GM19351 (cell line): ENCODE measurements at regions not wholly inside any gene's neighbourhood (a gene's known extent, or its start where the extent isn't known, plus 50 kb on each side); places are given as distances from the start of the nearest gene placed in this dataset.

Source experiments
- ATAC-seq: cut with Tn5 transposase; IDR thresholded peaks from one replicate; pipeline ENCODE4 v1.9.1; 2021; ENCODE audit warnings: mild to moderate bottlenecking, moderate library complexity; ENCODE audit not compliant: unreplicated experiment

DNA sequence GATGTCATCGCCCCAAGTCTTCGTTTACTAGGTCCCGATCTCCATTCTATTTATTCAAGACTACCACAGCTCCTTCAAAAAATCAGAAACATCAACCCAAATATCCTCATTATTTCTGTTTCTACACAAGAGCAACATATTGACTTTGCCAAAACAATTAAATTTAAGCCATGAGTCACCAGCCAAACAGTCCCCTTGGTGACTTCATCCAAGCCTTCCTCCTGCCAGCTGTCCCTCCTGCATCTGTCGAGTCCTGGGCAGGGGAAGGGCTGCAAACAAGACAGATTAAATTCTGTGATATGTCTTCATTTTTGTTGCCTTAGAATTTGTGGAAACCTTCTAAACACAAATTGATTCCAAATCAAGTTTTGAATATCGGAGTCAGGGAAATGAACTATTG is 110.3 kb downstream of the SP3 start:
- no peak for ATAC-seq

DNA sequence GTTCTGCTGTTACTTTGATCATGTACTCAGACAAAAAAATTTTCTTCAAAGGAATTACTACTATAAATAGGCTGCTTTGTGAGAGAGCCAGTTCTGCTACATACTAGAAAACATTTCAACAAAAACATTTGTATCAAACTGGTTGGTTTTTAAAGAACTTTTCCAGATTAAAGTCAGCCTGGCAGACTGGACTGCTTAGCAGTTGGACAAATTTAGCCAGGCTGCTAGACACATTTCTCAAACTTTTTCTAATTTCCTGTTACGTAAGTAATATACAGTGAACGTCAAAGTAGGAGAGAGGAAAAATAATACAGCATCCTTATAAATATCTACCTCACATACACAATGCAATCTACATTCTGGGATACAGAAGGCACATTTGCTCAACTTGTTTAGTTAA is 109.5 kb downstream of the SP3 start:
- ATAC-seq: no peak
